RWPE2 (cell line): ENCODE measurements at regions not wholly inside any gene's neighbourhood (a gene's known extent, or its start where the extent isn't known, plus 50 kb on each side); places are given as distances from the start of the nearest gene placed in this dataset.

Experiments
- ATAC-seq: fragments of 200-7000 bp; cut with Tn5 transposase; 3 replicates; pipeline ENCODE4 v1.9.1; 2021; ENCODE audit warnings: low read depth
- DNase-seq: peaks from one replicate; pipeline ENCODE4 v3.0.0-alpha.2; 2020; ENCODE audit warnings: low spot score
- H3K27ac ChIP-seq: fragments of 450-650 bp; 2 replicates; pipeline ENCODE4 v1.5.1; 2017; ENCODE audit warnings: mild to moderate bottlenecking; ENCODE audit not compliant: poor library complexity, severe bottlenecking
- H3K27me3 ChIP-seq: fragments of 250-450 bp; sonication (Bioruptor Pico); 2 replicates; pipeline ENCODE4 v1.5.1; 2021; ENCODE audit warnings: mild to moderate bottlenecking, moderate library complexity; ENCODE audit not compliant: insufficient read depth, poor library complexity, severe bottlenecking
- H3K36me3 ChIP-seq: fragments of 250-450 bp; sonication (Bioruptor Pico); 2 replicates; pipeline ENCODE4 v1.5.1; 2020; ENCODE audit warnings: low read depth, mild to moderate bottlenecking, moderate library complexity
- H3K4me1 ChIP-seq: fragments of 250-450 bp; sonication (Bioruptor Pico); 2 replicates; pipeline ENCODE4 v1.5.1; 2021; ENCODE audit warnings: mild to moderate bottlenecking, moderate library complexity; ENCODE audit not compliant: insufficient read depth, poor library complexity, severe bottlenecking
- H3K4me3 ChIP-seq: fragments of 250-450 bp; sonication (Bioruptor Pico); 2 replicates; pipeline ENCODE4 v1.5.1; 2021; ENCODE audit warnings: mild to moderate bottlenecking, moderate library complexity; ENCODE audit not compliant: severe bottlenecking
- H3K9me3 ChIP-seq: fragments of 250-450 bp; sonication (Bioruptor Pico); 2 replicates; pipeline ENCODE4 v1.5.1; 2021; ENCODE audit warnings: mild to moderate bottlenecking, moderate library complexity; ENCODE audit not compliant: severe bottlenecking
- TF ChIP-seq, protein P1 (sequence below): fragments of 450-650 bp; IDR thresholded peaks from one replicate; pipeline ENCODE4 v1.5.1; 2017; ENCODE audit warnings: mild to moderate bottlenecking, moderate library complexity; ENCODE audit not compliant: poor library complexity, severe bottlenecking

DNA sequence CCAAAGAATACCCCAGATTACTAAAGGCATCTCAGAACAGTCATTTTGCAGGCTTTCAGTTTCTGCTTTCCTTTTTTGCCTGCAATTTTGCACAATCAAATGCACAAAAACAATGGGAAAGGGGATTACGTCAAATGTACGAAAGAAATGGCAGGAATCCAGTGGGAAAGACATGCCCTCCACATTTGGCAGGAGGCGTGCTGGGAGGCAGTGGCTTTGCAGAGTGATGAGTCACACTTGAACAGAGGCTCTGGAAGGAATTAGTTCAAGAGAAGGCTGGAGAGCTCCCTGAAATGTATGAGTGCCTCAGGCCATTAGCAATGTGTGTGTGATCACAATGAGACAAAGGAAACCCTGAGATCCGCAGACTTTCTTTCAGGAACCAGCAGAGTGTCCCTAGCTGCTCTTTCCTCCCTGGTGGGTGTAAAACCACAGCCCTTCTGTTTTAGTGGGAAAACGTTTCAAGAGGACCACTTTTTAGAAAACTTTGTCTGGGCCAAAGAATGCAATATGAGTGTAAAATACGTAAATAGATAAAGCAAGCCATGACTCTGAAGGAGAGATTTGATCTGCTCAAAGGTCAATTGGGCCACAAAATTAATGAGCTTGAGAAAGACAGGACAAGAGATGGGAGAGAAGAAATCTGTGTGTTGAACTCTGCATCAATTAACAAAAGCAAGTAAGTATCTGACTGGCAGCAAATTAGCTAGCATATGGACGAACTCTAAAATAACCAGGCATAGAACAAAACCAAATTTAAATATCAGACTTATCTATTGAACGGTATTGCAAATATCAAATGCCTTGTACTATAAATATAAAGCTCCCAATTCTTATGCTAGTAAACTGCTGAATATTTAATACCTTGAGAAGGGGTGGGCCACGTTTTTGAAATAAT lies 155.4 kb upstream of the PDE3A start:
- TF ChIP-seq, protein P1, sequence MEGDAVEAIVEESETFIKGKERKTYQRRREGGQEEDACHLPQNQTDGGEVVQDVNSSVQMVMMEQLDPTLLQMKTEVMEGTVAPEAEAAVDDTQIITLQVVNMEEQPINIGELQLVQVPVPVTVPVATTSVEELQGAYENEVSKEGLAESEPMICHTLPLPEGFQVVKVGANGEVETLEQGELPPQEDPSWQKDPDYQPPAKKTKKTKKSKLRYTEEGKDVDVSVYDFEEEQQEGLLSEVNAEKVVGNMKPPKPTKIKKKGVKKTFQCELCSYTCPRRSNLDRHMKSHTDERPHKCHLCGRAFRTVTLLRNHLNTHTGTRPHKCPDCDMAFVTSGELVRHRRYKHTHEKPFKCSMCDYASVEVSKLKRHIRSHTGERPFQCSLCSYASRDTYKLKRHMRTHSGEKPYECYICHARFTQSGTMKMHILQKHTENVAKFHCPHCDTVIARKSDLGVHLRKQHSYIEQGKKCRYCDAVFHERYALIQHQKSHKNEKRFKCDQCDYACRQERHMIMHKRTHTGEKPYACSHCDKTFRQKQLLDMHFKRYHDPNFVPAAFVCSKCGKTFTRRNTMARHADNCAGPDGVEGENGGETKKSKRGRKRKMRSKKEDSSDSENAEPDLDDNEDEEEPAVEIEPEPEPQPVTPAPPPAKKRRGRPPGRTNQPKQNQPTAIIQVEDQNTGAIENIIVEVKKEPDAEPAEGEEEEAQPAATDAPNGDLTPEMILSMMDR, result no peak
- Histone ChIP-seq H3K4me3 (no peak overlapping the region), H3K36me3 (no peaks in the 10 kb centered on the region), H3K27ac (no peak overlapping the region), H3K9me3 (no peaks in the 10 kb centered on the region), H3K4me1 (peaks cover 6% of the 10 kb centered on the region), H3K27me3 (no peaks in the 10 kb centered on the region)
- DNase-seq (peak; percentile 65), ATAC-seq (peak; percentile 99)

DNA sequence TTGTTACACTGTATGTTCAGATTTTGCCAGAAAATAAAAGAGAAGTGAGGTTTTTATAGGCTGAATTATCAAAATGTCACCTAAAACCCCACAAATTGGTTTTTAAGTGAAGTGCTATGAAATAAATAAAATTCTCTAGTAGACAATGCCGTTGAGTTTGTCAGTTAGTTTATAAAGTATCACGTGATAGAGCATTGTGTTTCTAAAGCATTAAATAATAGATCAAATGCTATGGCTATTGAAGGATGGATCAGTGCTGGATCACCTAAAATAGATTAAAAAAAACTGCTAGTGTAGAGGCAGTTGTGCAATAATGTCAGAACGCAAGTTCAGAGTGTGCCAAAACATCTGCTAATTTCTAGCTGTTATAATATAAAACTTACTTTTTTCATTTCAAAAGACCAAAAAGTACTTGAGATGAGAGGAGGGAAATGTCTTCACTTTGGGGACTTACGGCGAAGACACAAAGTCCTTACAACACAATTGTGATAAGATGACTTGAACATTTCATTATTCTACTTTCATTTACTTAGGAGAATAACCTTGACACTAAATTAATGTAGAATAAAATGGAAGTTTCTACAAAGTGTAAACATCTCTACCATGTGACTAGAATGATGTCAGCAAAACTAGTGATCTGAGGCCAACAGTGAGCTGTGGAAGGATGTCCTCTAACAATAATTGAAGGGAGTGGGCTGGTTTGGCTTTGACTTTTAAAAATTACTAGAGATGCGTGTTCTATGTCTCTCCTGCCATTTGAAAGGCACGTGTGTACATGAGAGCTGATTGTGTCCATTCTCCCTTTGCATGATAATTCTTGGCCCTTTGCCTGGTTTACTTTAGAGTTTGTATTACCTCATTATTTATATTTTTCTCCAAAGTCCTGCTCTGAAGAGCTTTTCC lies 154.4 kb upstream of the PDE3A start:
- no peak overlapping the region for H3K27ac ChIP-seq
- TF ChIP-seq, protein P1, result no peak
- H3K27me3 ChIP-seq, result no peaks in the 10 kb centered on the region
- H3K4me1 ChIP-seq, result peaks cover 6% of the 10 kb centered on the region
- ATAC-seq (no peak), DNase-seq (no peak)
- H3K4me3 ChIP-seq, result no peak overlapping the region
- H3K36me3 ChIP-seq, result no peaks in the 10 kb centered on the region
- no peaks in the 10 kb centered on the region for H3K9me3 ChIP-seq

DNA sequence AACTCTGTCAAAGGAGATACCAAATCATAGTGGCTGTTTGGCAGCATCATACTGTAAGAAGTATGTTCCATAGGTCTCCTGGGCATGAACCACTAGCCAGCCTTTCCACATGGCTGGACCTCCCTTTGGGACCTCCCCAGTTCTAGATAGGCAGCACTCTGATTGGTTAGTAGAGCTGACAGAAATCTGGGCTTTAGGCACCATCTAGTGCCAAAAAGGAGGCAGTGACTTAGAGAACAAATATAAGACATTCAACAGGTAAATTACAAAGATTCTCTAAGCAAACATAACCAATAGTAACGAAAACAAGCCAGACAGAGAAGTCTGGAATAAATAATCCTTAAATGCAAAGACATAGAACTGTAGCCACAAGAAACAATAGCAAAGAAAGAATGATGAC lies 148.0 kb upstream of the PDE3A start:
- DNase-seq, result no peak

DNA sequence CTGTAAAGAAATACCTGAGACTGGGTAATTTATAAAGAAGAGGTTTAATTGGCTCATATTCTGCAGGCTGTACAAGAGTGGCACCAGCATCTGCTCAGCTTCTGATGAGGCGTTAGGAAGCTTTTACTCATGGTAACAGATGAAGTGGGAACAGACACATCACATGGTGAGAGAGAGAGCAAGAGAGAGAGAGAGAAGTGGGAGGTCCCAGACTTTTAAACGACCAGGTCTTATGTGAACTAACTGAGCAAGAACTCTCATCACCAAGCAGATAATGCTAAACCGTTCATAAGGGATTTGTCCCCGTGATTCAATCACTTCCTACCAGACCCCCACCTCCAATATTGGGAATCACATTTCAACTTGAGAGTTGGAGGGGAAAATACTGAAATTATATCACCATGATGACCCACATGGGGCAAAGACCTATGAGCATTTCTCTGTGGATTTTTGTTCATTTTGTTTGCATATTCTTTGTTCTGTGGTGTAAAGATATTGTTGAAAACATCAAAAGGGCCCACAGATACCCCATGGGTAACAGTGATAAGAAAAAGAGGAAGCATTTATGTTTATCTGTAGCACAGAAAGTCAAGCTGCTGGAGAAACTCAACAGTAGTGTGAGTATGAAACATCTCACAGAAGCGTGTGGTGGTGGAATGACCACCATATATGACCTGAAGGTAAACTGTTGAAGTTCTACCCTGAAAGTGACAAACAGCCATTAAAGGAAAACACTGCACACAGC lies 135.2 kb upstream of the PDE3A start:
- DNase-seq (no peak), ATAC-seq (no peak)
- no peaks in the 10 kb centered on the region for H3K36me3 ChIP-seq
- TF ChIP-seq, protein P1, result no peak
- no peaks in the 10 kb centered on the region for H3K9me3 ChIP-seq
- no peaks in the 10 kb centered on the region for H3K4me1 ChIP-seq
- H3K27me3 ChIP-seq, result no peaks in the 10 kb centered on the region
- no peak overlapping the region for H3K4me3 ChIP-seq
- H3K27ac ChIP-seq, result no peak overlapping the region

More for the DNA sequence above, 148.0 kb upstream of the PDE3A start:
- Histone ChIP-seq H3K4me3 (no peak overlapping the region), H3K4me1 (no peaks in the 10 kb centered on the region), H3K27ac (no peak overlapping the region), H3K9me3 (no peaks in the 10 kb centered on the region), H3K27me3 (no peaks in the 10 kb centered on the region), H3K36me3 (no peaks in the 10 kb centered on the region)
- TF ChIP-seq, protein P1, result peak; percentile 40
- ATAC-seq, result peak; percentile 70
